ENCODE measurements at regions not wholly inside any gene's neighbourhood (a gene's known extent, or its start where the extent isn't known, plus 50 kb on each side); places are given as distances from the start of the nearest gene placed in this dataset.

- H2AFZ ChIP-seq (ENCODE audit: low read depth, low read length) = no peak overlapping the region
- no peaks in the 10 kb centered on the region for H3K9me2 ChIP-seq (ENCODE audit: insufficient read depth, low read length)
- no peak overlapping the region for H3K27ac ChIP-seq (ENCODE audit: low read length)
- no peaks in the 10 kb centered on the region for H4K20me1 ChIP-seq (ENCODE audit: insufficient read depth)
- H3K4me2 ChIP-seq (ENCODE audit: low read length) = no peak overlapping the region
- no peaks in the 10 kb centered on the region for H3K27me3 ChIP-seq (ENCODE audit: insufficient read depth, low read depth, low read length)
- no peaks in the 10 kb centered on the region for H3K79me2 ChIP-seq (replicated peaks; ENCODE audit: insufficient read depth, low read length)
- H3K9ac ChIP-seq (ENCODE audit: low read length) = no peak overlapping the region
- H3K4me3 ChIP-seq (ENCODE audit: low read length) = no peak overlapping the region
- TF ChIP-seq TAF1 (IDR thresholded peaks at IDR 0.05; ENCODE audit: low read depth) = no peak
- no peak for TF ChIP-seq SMC3 (conservative IDR thresholded peaks at IDR 0.05; ENCODE audit: poor library complexity)
- TF ChIP-seq EZH2 (IDR thresholded peaks at IDR 0.05; ENCODE audit: borderline replicate concordance, insufficient read depth, low read length, poor library complexity, severe bottlenecking) = no peak
- no peak for TF ChIP-seq MXI1 (conservative IDR thresholded peaks at IDR 0.05; ENCODE audit: poor library complexity, severe bottlenecking)
- TF ChIP-seq, protein P1, sequence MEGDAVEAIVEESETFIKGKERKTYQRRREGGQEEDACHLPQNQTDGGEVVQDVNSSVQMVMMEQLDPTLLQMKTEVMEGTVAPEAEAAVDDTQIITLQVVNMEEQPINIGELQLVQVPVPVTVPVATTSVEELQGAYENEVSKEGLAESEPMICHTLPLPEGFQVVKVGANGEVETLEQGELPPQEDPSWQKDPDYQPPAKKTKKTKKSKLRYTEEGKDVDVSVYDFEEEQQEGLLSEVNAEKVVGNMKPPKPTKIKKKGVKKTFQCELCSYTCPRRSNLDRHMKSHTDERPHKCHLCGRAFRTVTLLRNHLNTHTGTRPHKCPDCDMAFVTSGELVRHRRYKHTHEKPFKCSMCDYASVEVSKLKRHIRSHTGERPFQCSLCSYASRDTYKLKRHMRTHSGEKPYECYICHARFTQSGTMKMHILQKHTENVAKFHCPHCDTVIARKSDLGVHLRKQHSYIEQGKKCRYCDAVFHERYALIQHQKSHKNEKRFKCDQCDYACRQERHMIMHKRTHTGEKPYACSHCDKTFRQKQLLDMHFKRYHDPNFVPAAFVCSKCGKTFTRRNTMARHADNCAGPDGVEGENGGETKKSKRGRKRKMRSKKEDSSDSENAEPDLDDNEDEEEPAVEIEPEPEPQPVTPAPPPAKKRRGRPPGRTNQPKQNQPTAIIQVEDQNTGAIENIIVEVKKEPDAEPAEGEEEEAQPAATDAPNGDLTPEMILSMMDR (IDR thresholded peaks at IDR 0.05; ENCODE audit: poor library complexity, severe bottlenecking) = no peak
- no peaks in the 10 kb centered on the region for H3K9me3 ChIP-seq (ENCODE audit: low read length)
- no peaks in the 10 kb centered on the region for H3K36me3 ChIP-seq (ENCODE audit: insufficient read depth, low read length)
- no peaks in the 10 kb centered on the region for H3F3A ChIP-seq (ENCODE audit: insufficient read depth, low read length, poor library complexity, severe bottlenecking)
Observed at GRCh38 chr12:114920771-114921554, 237.0 kb upstream of the TBX3 start.

DNA sequence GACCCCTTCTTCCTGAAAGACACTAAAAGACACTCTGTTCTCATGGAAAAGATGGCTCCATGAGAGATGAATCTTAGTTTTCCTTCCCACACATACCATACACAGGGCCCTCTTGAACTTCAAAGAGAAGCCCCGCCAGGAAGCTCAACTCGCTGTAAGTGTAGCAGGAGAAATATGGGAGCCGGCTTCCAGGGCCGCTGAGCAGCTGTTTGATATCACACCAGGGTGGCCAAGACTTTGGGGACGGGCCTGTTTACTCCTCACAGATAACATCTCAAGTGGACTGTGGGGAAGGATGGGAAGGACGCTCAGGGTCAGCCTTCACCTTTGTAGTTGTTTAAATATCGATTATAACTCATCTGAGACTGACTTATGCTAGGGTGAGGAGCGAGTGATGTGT is 235.5 kb upstream of the TBX3 start:
- Histone ChIP-seq H2AFZ (ENCODE audit: low read depth, low read length) (no peak overlapping the region), H3K79me2 (replicated peaks; ENCODE audit: insufficient read depth, low read length) (no peaks in the 10 kb centered on the region), H3K36me3 (ENCODE audit: insufficient read depth, low read length) (no peaks in the 10 kb centered on the region), H3K27ac (ENCODE audit: low read length) (no peak overlapping the region), H3K27me3 (ENCODE audit: insufficient read depth, low read depth, low read length) (no peaks in the 10 kb centered on the region), H3K9me2 (ENCODE audit: insufficient read depth, low read length) (no peaks in the 10 kb centered on the region), H3K9ac (ENCODE audit: low read length) (no peak overlapping the region), H4K20me1 (ENCODE audit: insufficient read depth) (no peaks in the 10 kb centered on the region), H3K4me2 (ENCODE audit: low read length) (no peak overlapping the region), H3K4me3 (ENCODE audit: low read length) (no peak overlapping the region), H3K9me3 (ENCODE audit: low read length) (no peaks in the 10 kb centered on the region), H3F3A (ENCODE audit: insufficient read depth, low read length, poor library complexity, severe bottlenecking) (no peaks in the 10 kb centered on the region)
- TF ChIP-seq SMC3 (conservative IDR thresholded peaks at IDR 0.05; ENCODE audit: poor library complexity) = no peak
- no peak for TF ChIP-seq MXI1 (conservative IDR thresholded peaks at IDR 0.05; ENCODE audit: poor library complexity, severe bottlenecking)
- TF ChIP-seq, protein P1 (IDR thresholded peaks at IDR 0.05; ENCODE audit: poor library complexity, severe bottlenecking) = no peak
- TF ChIP-seq, protein P2, sequence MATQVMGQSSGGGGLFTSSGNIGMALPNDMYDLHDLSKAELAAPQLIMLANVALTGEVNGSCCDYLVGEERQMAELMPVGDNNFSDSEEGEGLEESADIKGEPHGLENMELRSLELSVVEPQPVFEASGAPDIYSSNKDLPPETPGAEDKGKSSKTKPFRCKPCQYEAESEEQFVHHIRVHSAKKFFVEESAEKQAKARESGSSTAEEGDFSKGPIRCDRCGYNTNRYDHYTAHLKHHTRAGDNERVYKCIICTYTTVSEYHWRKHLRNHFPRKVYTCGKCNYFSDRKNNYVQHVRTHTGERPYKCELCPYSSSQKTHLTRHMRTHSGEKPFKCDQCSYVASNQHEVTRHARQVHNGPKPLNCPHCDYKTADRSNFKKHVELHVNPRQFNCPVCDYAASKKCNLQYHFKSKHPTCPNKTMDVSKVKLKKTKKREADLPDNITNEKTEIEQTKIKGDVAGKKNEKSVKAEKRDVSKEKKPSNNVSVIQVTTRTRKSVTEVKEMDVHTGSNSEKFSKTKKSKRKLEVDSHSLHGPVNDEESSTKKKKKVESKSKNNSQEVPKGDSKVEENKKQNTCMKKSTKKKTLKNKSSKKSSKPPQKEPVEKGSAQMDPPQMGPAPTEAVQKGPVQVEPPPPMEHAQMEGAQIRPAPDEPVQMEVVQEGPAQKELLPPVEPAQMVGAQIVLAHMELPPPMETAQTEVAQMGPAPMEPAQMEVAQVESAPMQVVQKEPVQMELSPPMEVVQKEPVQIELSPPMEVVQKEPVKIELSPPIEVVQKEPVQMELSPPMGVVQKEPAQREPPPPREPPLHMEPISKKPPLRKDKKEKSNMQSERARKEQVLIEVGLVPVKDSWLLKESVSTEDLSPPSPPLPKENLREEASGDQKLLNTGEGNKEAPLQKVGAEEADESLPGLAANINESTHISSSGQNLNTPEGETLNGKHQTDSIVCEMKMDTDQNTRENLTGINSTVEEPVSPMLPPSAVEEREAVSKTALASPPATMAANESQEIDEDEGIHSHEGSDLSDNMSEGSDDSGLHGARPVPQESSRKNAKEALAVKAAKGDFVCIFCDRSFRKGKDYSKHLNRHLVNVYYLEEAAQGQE (IDR thresholded peaks at IDR 0.05; ENCODE audit: borderline replicate concordance) = no peak
- no peak for TF ChIP-seq RAD21 (conservative IDR thresholded peaks at IDR 0.05)
- no peak for TF ChIP-seq EP300 (conservative IDR thresholded peaks at IDR 0.05; ENCODE audit: poor library complexity, severe bottlenecking)
- TF ChIP-seq POLR2AphosphoS5 (IDR thresholded peaks at IDR 0.05) = no peak
- TF ChIP-seq TAF1 (IDR thresholded peaks at IDR 0.05; ENCODE audit: low read depth) = no peak
- TF ChIP-seq EZH2 (IDR thresholded peaks at IDR 0.05; ENCODE audit: borderline replicate concordance, insufficient read depth, low read length, poor library complexity, severe bottlenecking) = no peak
